ENCODE measurements at regions not wholly inside any gene's neighbourhood (a gene's known extent, or its start where the extent isn't known, plus 50 kb on each side); places are given as distances from the start of the nearest gene placed in this dataset.
"Not testable (repeated sequence)": the region's sequence is repeated elsewhere in the genome, so short reads cannot be mapped to it uniquely, and the experiment has no call there.

DNA sequence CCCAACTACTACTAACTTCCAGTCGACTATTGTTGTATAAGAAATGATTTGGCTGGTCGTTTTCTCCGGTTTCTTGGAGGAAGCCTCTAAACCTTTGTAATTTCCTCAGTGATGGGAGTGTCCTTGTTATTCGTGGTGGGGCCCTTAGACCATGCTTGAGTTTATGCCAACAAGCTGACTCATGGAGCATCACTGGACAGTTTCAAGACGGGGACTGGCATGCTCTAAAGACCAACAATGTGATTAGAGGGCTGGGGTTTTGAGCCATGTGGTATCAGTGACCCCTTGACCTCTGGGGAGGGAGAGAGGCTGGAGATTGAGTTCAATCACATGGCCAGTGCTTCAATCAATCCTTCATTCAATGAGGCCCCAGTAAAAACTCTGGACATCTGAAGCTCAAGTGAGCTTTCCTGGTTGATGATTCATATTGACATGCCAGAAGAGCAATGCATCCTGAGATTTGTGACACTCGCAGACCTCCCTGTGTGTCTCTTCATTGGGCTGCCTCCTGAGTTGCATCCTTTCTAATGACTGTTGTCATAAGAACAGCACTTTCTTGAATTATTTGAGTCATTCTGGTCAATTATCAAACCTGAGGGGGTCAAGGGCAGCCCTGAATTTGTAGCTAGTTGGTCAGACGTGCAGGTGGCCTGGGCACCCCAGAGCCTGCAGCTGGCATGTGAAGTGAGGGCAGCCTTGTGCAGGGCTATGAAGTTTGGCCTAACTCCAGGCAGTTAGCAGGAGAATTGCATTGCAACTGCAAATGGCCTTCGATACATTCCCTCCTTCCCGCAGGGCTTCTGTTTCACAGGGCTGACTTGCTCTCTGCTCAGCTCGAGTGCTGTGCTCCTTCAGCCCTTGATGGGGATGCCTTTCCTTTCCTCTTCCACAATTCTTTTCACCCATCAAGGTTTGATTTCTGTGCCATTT, 246.5 kb downstream of the FGF9 start:
- DNase-seq (ENCODE audit: low spot score in 2 of 2) = no peak
- intact Hi-C loops (cut with DNase I; ENCODE audit: low total_unique reads) = no loop called here
- WGBS, 2 donors = 70% methylated on average over 10 of the region's 10 CpGs
- no peak for TF ChIP-seq POLR2A (IDR thresholded peaks at IDR 0.05)
- TF ChIP-seq, protein P1, sequence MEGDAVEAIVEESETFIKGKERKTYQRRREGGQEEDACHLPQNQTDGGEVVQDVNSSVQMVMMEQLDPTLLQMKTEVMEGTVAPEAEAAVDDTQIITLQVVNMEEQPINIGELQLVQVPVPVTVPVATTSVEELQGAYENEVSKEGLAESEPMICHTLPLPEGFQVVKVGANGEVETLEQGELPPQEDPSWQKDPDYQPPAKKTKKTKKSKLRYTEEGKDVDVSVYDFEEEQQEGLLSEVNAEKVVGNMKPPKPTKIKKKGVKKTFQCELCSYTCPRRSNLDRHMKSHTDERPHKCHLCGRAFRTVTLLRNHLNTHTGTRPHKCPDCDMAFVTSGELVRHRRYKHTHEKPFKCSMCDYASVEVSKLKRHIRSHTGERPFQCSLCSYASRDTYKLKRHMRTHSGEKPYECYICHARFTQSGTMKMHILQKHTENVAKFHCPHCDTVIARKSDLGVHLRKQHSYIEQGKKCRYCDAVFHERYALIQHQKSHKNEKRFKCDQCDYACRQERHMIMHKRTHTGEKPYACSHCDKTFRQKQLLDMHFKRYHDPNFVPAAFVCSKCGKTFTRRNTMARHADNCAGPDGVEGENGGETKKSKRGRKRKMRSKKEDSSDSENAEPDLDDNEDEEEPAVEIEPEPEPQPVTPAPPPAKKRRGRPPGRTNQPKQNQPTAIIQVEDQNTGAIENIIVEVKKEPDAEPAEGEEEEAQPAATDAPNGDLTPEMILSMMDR (IDR thresholded peaks at IDR 0.05) = no peak
- H3K4me3 ChIP-seq (ENCODE audit: low read depth, poor library complexity, severe bottlenecking) = no peak overlapping the region

DNA sequence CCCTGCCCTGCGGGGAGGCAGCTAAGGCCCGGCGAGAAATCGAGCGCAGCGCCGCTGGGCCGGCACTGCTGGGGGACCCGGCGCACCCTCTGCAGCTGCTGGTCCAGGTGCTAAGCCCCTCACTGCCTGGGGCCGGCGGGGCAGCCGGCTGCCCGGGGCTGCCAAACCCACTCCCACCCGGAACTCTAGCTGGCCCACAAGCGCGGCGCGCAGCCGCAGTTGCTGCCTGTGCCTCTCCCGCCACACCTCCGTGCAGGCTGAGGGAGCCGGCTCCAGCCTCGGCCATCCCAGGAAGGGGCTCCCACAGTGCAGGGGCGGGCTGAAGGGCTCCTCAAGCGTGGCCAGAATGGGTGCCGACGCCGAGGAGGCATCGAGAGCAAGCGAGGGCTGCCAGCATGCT, 249.9 kb downstream of the FGF9 start:
- intact Hi-C loops (cut with DNase I; ENCODE audit: low total_unique reads) = not testable (repeated sequence)

GRCh38 chr13:21924958-21925357, 254.1 kb downstream of the FGF9 start:
- WGBS, 2 donors = 85 to 92% methylated on average over 6 of the region's 6 CpGs

More for the DNA sequence above, 249.9 kb downstream of the FGF9 start:
- WGBS, 2 donors = 86 to 96% methylated on average over 20 to 31 of the region's 31 CpGs
- not testable (repeated sequence) for H3K4me3 ChIP-seq (ENCODE audit: low read depth, poor library complexity, severe bottlenecking); DNase-seq (ENCODE audit: low spot score in 2 of 2)

GRCh38 chr13:21925720-21926119, 254.8 kb downstream of the FGF9 start:
- H3K4me3 ChIP-seq (ENCODE audit: low read depth, poor library complexity, severe bottlenecking) = no peak overlapping the region
- intact Hi-C loops (cut with DNase I; ENCODE audit: low total_unique reads) = no loop called here
- no peak for DNase-seq (ENCODE audit: low spot score in 2 of 2)
- no peak for TF ChIP-seq POLR2A (IDR thresholded peaks at IDR 0.05)
- TF ChIP-seq, protein P1 (IDR thresholded peaks at IDR 0.05) = no peak
- WGBS, 2 donors = 88% methylated on average over 6 of the region's 6 CpGs

More at GRCh38 chr13:21924958-21925357, 254.1 kb downstream of the FGF9 start:
- no peak for TF ChIP-seq POLR2A (IDR thresholded peaks at IDR 0.05)
- TF ChIP-seq, protein P1 (IDR thresholded peaks at IDR 0.05) = no peak
- intact Hi-C loops (cut with DNase I; ENCODE audit: low total_unique reads) = no loop called here
- DNase-seq (ENCODE audit: low spot score in 2 of 2) = no peak
- no peak overlapping the region for H3K4me3 ChIP-seq (ENCODE audit: low read depth, poor library complexity, severe bottlenecking)

DNA sequence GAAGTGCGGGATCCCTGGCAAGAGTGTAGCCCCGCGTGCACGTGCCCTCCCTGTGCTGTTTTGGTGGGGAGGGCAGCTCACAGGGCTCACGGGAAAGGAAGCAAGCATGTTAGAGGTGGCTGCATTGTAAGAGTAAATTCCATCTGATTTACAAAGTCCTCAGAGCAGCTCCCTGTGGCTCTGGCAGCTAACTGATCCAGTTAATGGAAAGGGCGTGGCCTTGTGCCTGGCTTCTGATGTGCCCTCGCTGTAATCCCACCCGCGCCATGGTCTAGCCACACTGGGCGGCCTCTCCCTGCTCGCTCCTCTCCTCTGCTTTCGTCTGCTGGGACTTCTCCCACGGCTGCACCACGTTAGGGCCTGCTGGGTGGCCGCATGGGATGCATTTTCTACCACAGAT, 258.5 kb downstream of the FGF9 start:
- intact Hi-C loops (cut with DNase I; ENCODE audit: low total_unique reads) = no loop called here
- H3K4me3 ChIP-seq (ENCODE audit: low read depth, poor library complexity, severe bottlenecking) = no peak overlapping the region
- no peak for DNase-seq (ENCODE audit: low spot score in 2 of 2)
- TF ChIP-seq, protein P1 (IDR thresholded peaks at IDR 0.05) = no peak
- TF ChIP-seq POLR2A (IDR thresholded peaks at IDR 0.05) = no peak
- 79 to 85% methylated on average over 15 of the region's 15 CpGs for WGBS, 2 donors

DNA sequence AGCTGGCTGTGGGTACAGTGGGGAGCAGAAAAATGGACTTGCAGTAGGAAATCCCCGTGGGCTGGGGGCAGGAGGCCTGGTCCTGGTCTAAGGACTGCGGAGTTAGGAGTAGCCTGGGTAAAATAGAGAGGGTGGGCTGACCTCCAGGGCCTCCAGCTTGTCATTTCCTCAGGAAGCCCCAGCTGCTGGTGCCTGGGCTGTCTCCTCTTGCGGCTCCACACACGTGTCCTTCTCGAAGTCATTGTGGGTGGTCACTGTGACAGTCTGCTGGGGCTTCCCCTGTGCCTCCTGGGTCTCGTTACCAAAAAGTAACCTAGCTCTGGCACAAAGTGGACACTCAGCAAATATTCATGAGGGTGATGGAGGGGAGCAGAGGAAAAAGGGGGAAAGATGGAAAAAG, 259.7 kb downstream of the FGF9 start:
- TF ChIP-seq POLR2A (IDR thresholded peaks at IDR 0.05) = no peak
- TF ChIP-seq, protein P1 (IDR thresholded peaks at IDR 0.05) = no peak
- 53 to 54% methylated on average over 6 of the region's 6 CpGs for WGBS, 2 donors
- intact Hi-C loops (cut with DNase I; ENCODE audit: low total_unique reads) = no loop called here
- no peak for DNase-seq (ENCODE audit: low spot score in 2 of 2)
- H3K4me3 ChIP-seq (ENCODE audit: low read depth, poor library complexity, severe bottlenecking) = no peak overlapping the region

All from lower leg skin (tissue), 4 donors.